Fibroblast of the aortic adventitia (primary cell): ENCODE measurements at regions not wholly inside any gene's neighbourhood (a gene's known extent, or its start where the extent isn't known, plus 50 kb on each side); places are given as distances from the start of the nearest gene placed in this dataset.
A peak's percentile ranks its signal among the peaks of the same experiment; 100 is the strongest.

ENCODE experiments used
- DNase-seq: peaks from one replicate; pipeline ENCODE4 v3.0.0-alpha.2; 2010; ENCODE audit warnings: low read depth
- H3K4me3 ChIP-seq: 2 replicates; pipeline ENCODE4 v1.5.1; 2011; ENCODE audit warnings: low read depth, mild to moderate bottlenecking, control low read depth, low read length, moderate library complexity
- TF ChIP-seq, protein P1 (sequence below): IDR thresholded peaks from 2 replicates; pipeline ENCODE4 v1.5.1; 2011; ENCODE audit warnings: mild to moderate bottlenecking, low read length, control low read depth, inconsistent platforms; ENCODE audit not compliant: insufficient read depth

DNA sequence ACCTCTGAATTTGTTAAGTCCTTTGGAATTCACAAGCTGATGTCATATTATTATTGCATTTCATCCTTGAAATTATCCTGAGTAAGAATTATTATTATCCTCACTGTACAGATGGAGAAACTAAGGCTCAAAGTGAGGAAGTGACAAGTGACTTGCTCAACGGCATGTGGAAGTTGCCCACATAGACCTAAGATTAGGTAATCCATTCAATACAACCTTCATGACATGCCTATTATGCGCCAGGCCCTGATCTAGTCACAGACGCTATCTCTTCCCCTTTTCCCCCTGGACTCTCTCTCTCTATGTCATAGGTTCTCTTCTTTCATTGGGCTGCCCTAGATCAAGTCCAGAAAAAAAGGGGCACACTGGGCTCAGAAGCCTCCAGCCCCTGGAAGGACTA, 84.9 kb upstream of the KCNK2 start:
- no peak overlapping the region for H3K4me3 ChIP-seq
- DNase-seq: no peak
- TF ChIP-seq, protein P1, sequence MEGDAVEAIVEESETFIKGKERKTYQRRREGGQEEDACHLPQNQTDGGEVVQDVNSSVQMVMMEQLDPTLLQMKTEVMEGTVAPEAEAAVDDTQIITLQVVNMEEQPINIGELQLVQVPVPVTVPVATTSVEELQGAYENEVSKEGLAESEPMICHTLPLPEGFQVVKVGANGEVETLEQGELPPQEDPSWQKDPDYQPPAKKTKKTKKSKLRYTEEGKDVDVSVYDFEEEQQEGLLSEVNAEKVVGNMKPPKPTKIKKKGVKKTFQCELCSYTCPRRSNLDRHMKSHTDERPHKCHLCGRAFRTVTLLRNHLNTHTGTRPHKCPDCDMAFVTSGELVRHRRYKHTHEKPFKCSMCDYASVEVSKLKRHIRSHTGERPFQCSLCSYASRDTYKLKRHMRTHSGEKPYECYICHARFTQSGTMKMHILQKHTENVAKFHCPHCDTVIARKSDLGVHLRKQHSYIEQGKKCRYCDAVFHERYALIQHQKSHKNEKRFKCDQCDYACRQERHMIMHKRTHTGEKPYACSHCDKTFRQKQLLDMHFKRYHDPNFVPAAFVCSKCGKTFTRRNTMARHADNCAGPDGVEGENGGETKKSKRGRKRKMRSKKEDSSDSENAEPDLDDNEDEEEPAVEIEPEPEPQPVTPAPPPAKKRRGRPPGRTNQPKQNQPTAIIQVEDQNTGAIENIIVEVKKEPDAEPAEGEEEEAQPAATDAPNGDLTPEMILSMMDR: no peak

DNA sequence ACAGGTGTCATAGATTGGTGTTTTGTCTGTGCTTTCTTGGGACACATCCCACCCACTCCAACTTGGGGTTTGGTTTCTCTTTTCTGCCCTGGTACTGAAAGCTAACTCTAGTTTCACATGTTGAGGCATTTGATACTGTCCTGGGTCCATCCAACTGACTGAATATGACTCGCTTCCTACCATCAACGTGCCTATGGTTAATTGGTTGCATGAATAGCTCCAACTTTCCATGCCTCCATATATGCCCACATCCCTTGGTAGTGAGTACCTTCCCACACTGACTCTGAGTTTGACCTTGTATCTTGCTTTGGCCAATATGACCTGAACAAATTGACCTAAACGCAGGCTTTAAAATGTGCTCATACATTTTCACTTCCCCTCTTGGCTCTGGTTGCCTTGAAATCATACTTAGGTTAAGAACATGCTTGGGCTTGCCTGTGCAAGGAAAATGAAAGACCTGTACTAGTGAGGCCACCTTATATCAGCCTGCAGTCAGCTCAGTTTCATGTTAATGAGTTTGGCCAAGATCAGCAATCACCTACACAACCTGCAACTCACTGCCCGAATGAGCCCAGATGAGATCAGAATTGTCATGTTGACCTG, 81.0 kb upstream of the KCNK2 start:
- DNase-seq: no peak
- TF ChIP-seq, protein P1: no peak
- no peak overlapping the region for H3K4me3 ChIP-seq

DNA sequence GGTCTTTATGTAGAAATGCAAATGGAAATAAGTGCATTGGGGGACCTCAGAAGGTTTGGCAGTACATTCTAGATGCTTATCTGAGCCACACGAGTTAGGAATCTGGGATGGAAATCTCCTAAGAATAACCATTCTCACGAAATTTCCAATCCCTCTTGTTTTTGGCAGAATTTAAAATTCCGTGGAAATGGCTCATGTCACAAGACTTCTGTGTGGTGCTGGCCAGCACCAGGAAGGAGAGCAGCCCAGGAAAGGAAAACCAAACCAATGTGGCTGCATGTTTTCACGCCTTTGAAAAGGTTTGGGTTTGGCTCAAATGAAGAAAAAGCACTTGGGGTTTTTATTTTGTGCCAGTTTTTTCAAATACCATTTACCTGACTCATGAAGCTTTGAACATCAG, 80.1 kb upstream of the KCNK2 start:
- H3K4me3 ChIP-seq: no peak overlapping the region
- DNase-seq: peak; percentile 99
- TF ChIP-seq, protein P1: no peak

DNA sequence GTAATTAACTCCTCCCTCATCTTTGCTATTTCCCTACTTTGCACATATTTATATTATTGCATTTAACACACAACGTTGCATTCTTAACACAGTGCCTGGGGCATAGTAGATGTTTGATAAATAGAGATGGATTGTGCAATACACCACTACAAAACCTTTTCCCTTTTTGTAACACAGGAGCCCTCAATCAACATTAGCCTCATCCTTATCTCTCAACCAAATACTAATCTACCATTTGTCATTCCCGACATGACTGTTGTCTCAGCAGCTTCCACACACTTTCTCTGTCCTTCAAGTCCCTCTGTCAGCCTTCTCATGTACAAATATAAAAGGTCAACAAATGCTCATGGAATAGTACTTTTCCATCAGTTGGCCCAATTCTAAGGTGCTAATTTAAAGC, 78.9 kb upstream of the KCNK2 start:
- no peak overlapping the region for H3K4me3 ChIP-seq
- DNase-seq: no peak
- TF ChIP-seq, protein P1: no peak

DNA sequence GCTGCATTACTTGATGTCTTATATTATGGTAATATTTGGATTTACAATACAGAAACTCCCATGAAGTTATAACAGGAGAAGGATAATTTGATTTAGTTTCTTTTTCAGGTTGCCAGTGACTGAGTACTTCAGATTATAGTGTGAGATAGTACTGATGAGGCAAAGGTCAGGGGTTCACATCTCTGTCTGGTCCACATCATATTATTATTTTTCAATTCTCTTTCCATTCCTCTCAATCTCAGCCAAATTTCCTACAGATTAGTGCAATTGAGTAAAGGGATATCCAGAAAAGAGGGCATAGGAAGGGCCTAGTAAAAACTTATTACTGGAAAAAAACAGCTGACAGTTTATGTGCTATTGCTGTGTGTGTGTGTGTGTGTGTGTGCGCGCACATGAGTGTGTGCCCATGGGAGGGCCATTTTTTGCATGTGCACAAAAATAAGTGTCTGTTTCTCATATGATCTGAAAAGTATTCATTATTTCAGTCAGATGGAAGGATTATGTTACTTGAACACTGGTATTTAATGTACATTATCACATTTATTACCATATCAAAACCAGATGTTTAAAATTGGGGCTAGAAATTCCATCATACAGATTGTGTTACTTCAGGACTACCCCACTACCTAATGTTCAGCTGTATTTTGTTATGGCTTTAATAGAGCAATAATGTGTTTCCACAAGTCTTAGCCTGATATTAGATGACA, 78.3 kb upstream of the KCNK2 start:
- no peak overlapping the region for H3K4me3 ChIP-seq
- TF ChIP-seq, protein P1: no peak
- peak; percentile 59 for DNase-seq

DNA sequence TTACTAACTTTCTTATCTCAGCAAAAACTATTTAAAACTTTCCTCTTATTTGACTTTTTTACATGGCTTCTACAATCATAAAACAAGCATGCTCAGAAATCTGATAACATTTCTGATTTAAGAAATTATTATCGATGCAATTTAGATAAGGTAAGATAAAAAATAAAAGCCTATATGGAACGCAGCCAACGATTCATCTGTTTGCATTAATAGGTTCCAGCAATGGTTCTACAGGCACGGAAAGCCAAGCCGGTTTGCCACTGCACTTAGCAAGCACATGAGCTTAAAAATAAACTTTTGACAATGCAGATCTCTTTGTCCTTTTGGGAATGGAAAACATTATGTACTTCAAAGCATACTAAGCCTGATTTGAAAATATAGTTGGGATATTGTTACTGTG, 77.5 kb upstream of the KCNK2 start:
- peak; percentile 92 for DNase-seq
- peak overlapping the region; percentile 59 for H3K4me3 ChIP-seq

More for the DNA sequence above, 77.5 kb upstream of the KCNK2 start:
- TF ChIP-seq, protein P1: no peak
